Esophagus muscularis mucosa (tissue), 4 donors: ENCODE measurements at regions not wholly inside any gene's neighbourhood (a gene's known extent, or its start where the extent isn't known, plus 50 kb on each side); places are given as distances from the start of the nearest gene placed in this dataset.

Experiments used
- DNase-seq: peaks from one replicate; pipeline ENCODE4 v3.0.0-alpha.2; 2017; ENCODE audit errors: extremely low spot score
- H3K27ac ChIP-seq, 4 donors: fragments of 200-600 bp; sonication (generic); replicated peaks in 1 of 4; 1 replicate in 3 of 4; 2 replicates in 1 of 4; pipeline ENCODE4 v1.5.1; 2016 to 2019; ENCODE audit warnings: mild to moderate bottlenecking in 1 of 4
- H3K27me3 ChIP-seq, 4 donors: fragments of 200-600 bp; sonication (generic); one replicate each; pipeline versions ENCODE4 v1.5.1 to v1.6.0; 2016 to 2019
- H3K36me3 ChIP-seq, 4 donors: fragments of 200-600 bp; sonication (generic); one replicate each; pipeline ENCODE4 v1.5.1; 2016 to 2019
- H3K4me1 ChIP-seq, 4 donors: fragments of 200-600 bp; sonication (generic); one replicate each; pipeline ENCODE4 v1.5.1; 2016 to 2019
- H3K4me3 ChIP-seq, 4 donors: fragments of 200-600 bp; sonication (generic); 1 replicate in 2 of 4; 2 replicates in 2 of 4; pipeline ENCODE4 v1.5.1; 2016 to 2019; ENCODE audit warnings: mild to moderate bottlenecking in 4 of 4, moderate library complexity in 1 of 4
- H3K9me3 ChIP-seq, 4 donors: fragments of 200-600 bp; sonication (generic); 1 replicate in 3 of 4; 2 replicates in 1 of 4; pipeline ENCODE4 v1.5.1; 2016 to 2019
- EP300 ChIP-seq: sonication (generic); formaldehyde crosslinking; IDR thresholded peaks from one replicate; pipeline ENCODE4 v1.6.1; 2017; ENCODE audit warnings: antibody characterized with exemption
- POLR2A ChIP-seq: fragments of 450-650 bp; IDR thresholded peaks from one replicate; pipeline ENCODE4 v1.6.1; 2017; ENCODE audit warnings: antibody characterized with exemption, moderate library complexity, mild to moderate bottlenecking, low read depth
- POLR2AphosphoS5 ChIP-seq, 2 donors: sonication (generic); formaldehyde crosslinking; IDR thresholded peaks; one replicate each; pipeline ENCODE4 v1.6.1; 2017; ENCODE audit warnings: antibody characterized with exemption in 2 of 2
- WGBS: methylation state at CpG from one replicate; pipeline ENCODE4 v1.1.5; 2018; 5-methylcytosine and 5-hydroxymethylcytosine counted together
- intact Hi-C: fragments of 100-400 bp; cut with DNase I; formaldehyde crosslinking; loops from one replicate; pipeline ENCODE4 v1.15.1; 2023
- TF ChIP-seq, protein P1 (sequence below), 3 experiments: fragments of 200-600 bp in 2 of 3; fragments of 450-650 bp in 1 of 3; sonication (generic) in 2 of 3; IDR thresholded peaks; one replicate each; pipeline ENCODE4 v1.5.1; 2017 to 2019; ENCODE audit warnings: antibody characterized with exemption in 3 of 3, mild to moderate bottlenecking in 2 of 3, moderate library complexity in 1 of 3

DNA sequence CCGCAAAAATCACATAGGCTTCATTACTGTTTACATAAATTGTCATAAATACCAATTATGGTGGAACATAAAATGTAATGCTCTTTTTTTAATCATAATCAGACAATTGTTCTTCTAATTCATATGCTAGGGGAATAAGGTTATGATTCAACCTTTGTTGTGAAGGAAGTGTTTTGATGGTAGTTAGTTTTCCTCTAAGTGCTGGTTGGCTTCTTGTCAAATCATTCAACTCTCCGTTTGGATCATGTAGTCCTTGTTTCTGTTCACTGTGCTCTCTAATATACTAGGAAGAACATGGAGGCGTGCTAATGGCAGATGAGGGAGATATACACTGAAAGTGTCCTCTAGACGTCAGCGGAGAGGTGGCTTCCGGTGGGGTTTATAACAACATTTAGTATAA is 1938.0 kb upstream of the PIK3C3 start:
- no peak for TF ChIP-seq POLR2AphosphoS5 (IDR thresholded peaks at IDR 0.05)
- TF ChIP-seq POLR2A = no peak
- TF ChIP-seq, protein P1, sequence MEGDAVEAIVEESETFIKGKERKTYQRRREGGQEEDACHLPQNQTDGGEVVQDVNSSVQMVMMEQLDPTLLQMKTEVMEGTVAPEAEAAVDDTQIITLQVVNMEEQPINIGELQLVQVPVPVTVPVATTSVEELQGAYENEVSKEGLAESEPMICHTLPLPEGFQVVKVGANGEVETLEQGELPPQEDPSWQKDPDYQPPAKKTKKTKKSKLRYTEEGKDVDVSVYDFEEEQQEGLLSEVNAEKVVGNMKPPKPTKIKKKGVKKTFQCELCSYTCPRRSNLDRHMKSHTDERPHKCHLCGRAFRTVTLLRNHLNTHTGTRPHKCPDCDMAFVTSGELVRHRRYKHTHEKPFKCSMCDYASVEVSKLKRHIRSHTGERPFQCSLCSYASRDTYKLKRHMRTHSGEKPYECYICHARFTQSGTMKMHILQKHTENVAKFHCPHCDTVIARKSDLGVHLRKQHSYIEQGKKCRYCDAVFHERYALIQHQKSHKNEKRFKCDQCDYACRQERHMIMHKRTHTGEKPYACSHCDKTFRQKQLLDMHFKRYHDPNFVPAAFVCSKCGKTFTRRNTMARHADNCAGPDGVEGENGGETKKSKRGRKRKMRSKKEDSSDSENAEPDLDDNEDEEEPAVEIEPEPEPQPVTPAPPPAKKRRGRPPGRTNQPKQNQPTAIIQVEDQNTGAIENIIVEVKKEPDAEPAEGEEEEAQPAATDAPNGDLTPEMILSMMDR (IDR thresholded peaks at IDR 0.05) = no peak
- TF ChIP-seq EP300 = no peak
- Histone ChIP-seq H3K27me3 (no peaks in the 10 kb centered on the region), H3K27ac (no peak overlapping the region), H3K36me3 (no peaks in the 10 kb centered on the region), H3K4me3 (no peak overlapping the region), H3K4me1 (no peaks in the 10 kb centered on the region), H3K9me3 (no peaks in the 10 kb centered on the region)
- intact Hi-C loops = no loop called here
- no peak for DNase-seq
- 92% methylated on average over 6 of the region's 6 CpGs for whole genome bisulfite sequencing

DNA sequence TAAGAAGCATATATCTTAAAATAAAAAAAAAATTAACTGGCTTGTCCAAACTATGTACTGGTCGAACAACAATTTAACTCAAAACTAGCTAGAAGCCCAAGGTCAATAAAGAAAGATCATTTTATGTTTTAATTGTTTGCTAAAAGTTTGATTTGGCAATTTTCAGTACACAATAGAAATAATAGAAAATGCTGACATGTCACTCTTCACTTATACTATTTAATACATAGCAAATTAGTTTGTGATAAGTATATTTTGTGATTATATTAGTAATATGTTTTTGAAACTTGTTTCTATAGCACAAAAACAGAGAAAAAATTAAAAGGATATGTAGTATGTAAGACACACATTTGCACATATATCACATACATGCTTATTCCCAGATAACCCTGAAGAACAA is 1938.6 kb upstream of the PIK3C3 start:
- no peak for TF ChIP-seq POLR2AphosphoS5 (IDR thresholded peaks at IDR 0.05)
- TF ChIP-seq, protein P1 (IDR thresholded peaks at IDR 0.05) = no peak
- no peak for TF ChIP-seq POLR2A
- TF ChIP-seq EP300 = no peak
- H3K4me1 ChIP-seq = no peaks in the 10 kb centered on the region

DNA sequence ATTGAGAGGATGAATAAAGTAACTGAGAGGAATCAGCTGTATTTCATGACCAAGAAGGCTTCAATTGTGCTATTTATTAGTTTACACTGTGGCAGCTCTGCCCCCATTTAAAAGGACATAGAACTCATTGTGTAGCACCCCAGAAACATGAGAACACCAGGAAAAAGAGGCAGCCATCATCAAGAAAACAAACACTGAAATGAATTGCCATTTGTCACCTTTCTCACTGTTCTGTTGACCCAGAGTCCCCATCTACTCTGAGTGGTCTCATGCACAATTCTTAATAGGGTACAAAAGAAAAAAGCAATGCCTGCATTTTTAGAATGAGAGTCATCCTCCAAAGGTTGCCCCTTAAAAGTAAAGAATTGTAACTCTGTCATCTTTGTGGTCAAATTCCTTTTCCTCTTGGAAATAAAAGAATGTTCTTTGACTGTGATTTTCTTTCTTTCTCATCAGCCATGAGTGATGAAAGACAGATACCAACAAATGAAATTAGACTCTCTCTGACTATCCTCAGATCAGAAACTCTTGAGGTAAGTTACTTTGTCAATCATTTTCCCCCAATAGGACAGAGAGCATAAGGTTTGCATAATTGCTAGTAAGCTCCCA is 1941.9 kb upstream of the PIK3C3 start:
- Histone ChIP-seq H3K27me3 (no peaks in the 10 kb centered on the region), H3K9me3 (no peaks in the 10 kb centered on the region), H3K4me1 (no peaks in the 10 kb centered on the region), H3K4me3 (no peak overlapping the region), H3K27ac (no peak overlapping the region), H3K36me3 (no peaks in the 10 kb centered on the region)
- TF ChIP-seq EP300 (no peak), POLR2A (no peak), POLR2AphosphoS5 (IDR thresholded peaks at IDR 0.05) (no peak)
- TF ChIP-seq, protein P1 (IDR thresholded peaks at IDR 0.05) = no peak
- DNase-seq = no peak
- intact Hi-C loops = no loop called here

More for the DNA sequence above, 1938.6 kb upstream of the PIK3C3 start:
- WGBS = 83% methylated on average over 1 of the region's 1 CpG
- Histone ChIP-seq H3K36me3 (no peaks in the 10 kb centered on the region), H3K27me3 (no peaks in the 10 kb centered on the region), H3K9me3 (no peaks in the 10 kb centered on the region), H3K27ac (no peak overlapping the region), H3K4me3 (no peak overlapping the region)
- DNase-seq = no peak
- intact Hi-C loops = no loop called here

DNA sequence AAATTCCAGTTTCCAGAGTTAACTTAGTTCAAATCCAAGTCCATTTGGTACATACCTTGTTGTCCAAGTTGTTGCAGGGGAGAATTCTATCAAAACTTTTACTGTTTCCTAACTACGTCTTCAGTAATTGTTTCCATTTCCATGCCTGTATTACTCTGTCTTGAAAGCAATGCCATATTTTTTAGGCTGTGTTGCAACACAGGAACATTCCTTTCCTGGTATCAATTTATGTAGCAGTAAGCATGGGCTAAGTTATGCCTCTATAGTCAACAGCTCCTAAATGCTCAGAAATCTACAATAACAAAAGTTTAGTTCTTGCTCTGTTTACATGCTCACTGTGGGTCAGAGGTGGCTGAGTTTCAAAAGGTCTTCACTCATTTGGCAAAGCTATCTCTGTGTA is 1943.8 kb upstream of the PIK3C3 start:
- Histone ChIP-seq H3K27me3 (no peaks in the 10 kb centered on the region), H3K36me3 (no peaks in the 10 kb centered on the region), H3K4me1 (no peaks in the 10 kb centered on the region), H3K9me3 (no peaks in the 10 kb centered on the region), H3K27ac (no peak overlapping the region), H3K4me3 (no peak overlapping the region)
- TF ChIP-seq POLR2AphosphoS5 (IDR thresholded peaks at IDR 0.05) (no peak), POLR2A (no peak)
- no peak for DNase-seq
- intact Hi-C loops = no loop called here
- WGBS = 91% methylated on average over 1 of the region's 1 CpG

DNA sequence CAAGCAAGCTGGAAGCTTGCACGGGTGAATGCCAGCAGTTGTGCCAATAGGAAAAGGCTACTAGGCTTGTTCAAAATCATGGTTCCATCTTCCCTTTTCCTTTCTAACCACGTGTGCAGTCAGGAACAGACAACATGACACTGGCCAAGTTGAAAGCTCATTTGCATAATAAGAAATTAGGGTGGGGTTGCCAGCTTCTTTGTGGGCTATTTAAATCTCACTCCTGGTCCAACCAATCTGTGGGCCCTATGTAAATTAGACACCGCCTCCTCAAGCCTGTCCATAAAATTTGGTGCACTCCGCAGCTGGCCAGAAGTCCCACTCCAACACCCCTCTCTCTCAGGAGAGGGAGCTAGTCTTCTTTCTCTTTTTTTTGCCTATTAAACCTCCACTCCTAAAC is 1948.4 kb upstream of the PIK3C3 start:
- H3K4me3 ChIP-seq = no peak overlapping the region
- no peaks in the 10 kb centered on the region for H3K36me3 ChIP-seq
- H3K4me1 ChIP-seq = no peaks in the 10 kb centered on the region
- no peaks in the 10 kb centered on the region for H3K9me3 ChIP-seq
- H3K27me3 ChIP-seq = no peaks in the 10 kb centered on the region
- intact Hi-C loops = no loop called here
- no peak for DNase-seq
- WGBS = 72% methylated on average over 4 of the region's 4 CpGs
- H3K27ac ChIP-seq = no peak overlapping the region
- TF ChIP-seq EP300 = no peak

DNA sequence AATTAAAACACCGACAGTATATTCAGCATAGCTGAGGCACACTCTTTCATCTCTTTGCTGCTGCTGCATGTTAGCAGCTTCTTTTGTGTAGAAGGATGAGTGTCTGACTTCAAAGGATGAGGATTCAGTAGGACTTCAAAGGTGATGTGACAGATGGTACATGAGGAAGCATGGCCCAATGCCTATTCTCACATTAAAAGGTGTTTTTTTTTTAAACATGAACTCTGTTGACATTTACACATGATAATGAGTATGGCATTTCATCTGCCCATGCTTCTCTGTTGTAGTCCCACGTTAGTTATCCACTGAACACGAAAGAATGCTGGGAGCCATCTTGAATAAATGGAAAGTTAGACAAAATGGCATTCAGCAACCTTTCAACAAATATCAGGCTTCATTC is 1950.8 kb upstream of the PIK3C3 start:
- intact Hi-C loops = no loop called here
- WGBS = 87% methylated on average over 3 of the region's 3 CpGs
- Histone ChIP-seq H3K4me1 (no peaks in the 10 kb centered on the region), H3K9me3 (no peaks in the 10 kb centered on the region), H3K4me3 (no peak overlapping the region), H3K27ac (no peak overlapping the region), H3K36me3 (no peaks in the 10 kb centered on the region), H3K27me3 (no peaks in the 10 kb centered on the region)
- TF ChIP-seq, protein P1 (IDR thresholded peaks at IDR 0.05) = no peak
- TF ChIP-seq EP300 (no peak), POLR2AphosphoS5 (IDR thresholded peaks at IDR 0.05) (no peak), POLR2A (no peak)
- DNase-seq = no peak
